ENCODE measurements at regions not wholly inside any gene's neighbourhood (a gene's known extent, or its start where the extent isn't known, plus 50 kb on each side); places are given as distances from the start of the nearest gene placed in this dataset.

DNA sequence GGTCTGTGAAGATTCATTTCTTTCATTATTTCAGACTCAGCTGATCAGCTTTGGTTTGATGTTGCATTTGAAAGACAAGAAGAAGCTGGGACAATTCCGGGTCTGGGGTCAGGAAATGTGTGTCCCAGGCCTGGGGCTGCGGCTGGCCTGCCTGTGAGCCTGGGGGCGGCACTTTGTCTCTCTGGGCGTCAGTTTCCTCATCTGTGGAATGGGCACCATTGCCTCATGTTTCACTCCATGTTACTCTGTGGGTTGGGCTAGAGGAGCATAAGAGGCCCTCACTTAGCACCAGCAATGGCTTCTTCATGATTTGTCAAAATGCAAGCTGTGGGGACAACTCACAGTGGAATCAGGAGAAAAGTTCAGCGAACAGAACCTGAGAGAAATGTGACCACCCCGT lies 570.1 kb downstream of the VRK1 start:
- DNase-seq, result no peak

GRCh38 chr14:97368049-97368448 lies 570.9 kb downstream of the VRK1 start:
- no peak for DNase-seq

DNA sequence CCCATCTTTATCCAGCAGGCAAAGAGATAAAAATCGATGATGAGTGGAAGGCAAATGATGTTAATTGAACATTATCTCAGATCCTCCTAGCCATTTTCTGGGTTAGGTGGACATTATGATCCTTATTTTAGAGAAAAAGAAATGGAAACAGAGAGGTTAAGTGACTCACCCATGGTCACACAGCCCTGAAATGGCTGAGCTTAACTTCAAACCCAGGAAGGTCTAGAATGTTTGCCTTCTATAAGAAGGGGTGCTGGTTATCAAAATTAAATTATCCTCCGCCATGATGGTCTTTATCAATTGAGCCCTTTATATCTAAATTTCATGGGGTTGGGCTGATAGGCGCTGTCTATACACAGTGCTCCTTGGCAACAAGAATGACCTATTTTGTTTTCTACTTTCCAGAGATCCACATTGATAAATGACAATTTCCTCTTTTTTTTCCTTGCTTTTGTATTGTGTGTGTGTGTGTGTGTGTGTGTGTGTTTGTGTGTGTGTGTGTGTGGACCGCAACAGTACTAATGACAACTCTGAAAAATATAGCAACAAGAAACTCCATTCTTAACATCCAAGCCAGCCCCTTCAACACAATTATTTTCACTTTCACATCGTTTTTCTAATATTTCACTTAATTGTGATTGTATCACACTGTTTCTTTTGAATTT lies 571.9 kb downstream of the VRK1 start:
- DNase-seq, result no peak

DNA sequence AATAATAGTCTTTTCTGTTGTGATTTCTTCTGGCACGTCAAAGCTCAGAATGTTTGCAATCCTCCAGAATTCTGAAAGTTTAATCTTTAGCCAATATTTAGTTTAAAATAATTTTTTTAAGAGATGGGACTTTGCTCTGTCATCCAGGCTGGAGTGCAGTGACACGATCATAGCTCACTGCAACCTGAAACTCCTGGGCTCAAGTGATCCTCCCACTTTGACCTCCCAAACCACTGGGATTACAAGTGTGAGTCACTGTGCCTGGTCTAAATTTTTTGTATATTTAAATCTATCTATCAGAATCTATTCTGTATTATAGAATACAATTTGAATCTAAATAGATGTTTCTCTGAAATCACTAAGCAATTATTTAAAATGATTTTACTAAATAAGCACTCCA lies 572.7 kb downstream of the VRK1 start:
- DNase-seq, result no peak

GRCh38 chr14:97376310-97376709 lies 579.1 kb downstream of the VRK1 start:
- DNase-seq, result no peak

DNA sequence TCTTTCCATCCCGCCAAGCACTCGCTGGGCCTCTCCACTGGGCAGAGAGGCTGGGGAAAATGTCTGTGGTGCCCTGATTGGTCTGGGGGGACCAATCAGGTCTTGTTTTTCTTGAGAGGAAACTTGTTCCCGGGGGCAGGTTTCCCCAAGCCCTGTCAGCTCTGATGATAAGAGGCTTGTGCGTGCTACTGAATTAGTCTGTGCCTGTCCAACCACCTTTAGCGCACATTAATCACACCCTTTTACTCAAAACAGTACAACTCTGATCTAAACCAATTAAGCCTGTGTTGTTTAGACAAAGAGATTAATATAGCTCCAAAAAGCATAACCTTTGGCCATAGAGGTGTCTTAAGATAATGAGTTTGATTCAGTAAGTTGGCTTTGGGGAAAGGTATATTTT lies 580.4 kb downstream of the VRK1 start:
- DNase-seq, result no peak

- DNase-seq, result no peak
Measured at GRCh38 chr14:97379091-97379531, 581.9 kb downstream of the VRK1 start.

GRCh38 chr14:97380539-97380941 lies 583.4 kb downstream of the VRK1 start:
- no peak for DNase-seq

DNA sequence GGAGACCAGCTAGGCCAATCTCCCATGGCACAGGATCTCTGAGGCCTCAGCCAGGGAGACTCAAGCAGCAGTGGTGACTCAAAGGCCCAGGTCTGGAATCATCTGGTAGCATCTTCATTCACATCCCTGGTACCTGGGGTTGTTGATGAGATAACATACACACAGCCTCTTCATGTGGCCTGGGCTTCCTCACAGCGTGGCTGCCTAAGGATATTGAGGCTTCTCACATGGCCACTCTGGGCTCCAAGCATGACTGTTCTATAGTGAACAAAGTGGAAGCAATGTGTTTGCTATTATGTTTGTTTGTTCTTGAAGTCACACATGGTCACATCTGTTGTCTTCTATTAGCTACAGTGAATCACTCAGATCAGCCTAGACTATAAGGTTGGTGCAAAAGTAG lies 584.1 kb downstream of the VRK1 start:
- DNase-seq, result no peak

- DNase-seq, result no peak
Measured at GRCh38 chr14:97382616-97383226, 585.5 kb downstream of the VRK1 start.

GRCh38 chr14:97385727-97386126 lies 588.5 kb downstream of the VRK1 start:
- no peak for DNase-seq

DNA sequence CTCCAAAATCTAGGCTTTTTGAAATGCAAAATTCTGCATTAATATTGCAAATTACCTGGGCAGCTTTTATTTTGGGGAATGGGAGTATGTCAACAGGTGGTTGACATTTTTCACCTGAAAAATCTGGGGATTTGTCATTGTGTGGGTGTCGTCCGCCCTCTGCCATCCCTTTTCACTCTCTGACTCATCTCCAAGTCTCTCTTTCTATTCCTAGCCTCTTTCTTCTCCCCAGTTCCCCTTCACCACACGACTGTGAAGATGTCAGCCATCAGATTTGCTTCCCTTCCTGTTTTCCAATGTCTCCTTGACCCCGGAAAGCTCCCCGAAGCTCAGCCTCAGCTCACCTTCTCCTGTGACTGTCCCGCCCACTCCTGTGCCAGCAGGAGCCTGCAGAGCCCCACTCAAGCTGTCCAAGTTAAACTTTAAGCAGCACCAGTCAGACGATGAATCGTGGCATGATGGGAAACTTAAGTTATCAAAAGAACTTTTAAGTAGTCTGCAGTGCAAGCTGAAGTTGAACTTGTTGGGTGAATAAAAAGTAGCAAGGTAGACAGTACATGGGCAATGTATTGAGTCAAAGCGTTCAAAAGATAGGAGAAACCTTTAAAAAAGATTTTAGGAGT lies 590.2 kb downstream of the VRK1 start:
- DNase-seq, result no peak

DNA sequence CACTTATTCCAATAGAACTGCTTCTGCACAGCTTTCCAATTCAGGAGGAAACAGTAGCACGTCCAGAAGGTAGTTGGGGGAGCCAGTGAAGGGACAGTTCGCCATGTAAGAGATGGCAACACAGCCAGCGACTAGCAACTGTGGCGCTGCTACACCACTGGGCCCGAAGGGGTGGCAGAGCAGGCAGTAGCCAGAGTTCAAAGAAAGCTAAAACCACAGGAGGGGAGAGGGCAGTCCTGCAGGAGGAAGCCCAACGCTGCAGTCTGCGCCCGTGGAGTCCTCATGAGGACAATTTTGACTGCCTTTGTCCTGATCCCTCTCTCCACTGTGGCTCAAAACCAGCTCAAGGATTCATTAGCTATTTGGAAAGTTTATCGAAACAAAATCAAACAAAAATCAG lies 591.2 kb downstream of the VRK1 start:
- no peak for DNase-seq

GRCh38 chr14:97390096-97390724 lies 593.0 kb downstream of the VRK1 start:
- DNase-seq, result no peak

DNA sequence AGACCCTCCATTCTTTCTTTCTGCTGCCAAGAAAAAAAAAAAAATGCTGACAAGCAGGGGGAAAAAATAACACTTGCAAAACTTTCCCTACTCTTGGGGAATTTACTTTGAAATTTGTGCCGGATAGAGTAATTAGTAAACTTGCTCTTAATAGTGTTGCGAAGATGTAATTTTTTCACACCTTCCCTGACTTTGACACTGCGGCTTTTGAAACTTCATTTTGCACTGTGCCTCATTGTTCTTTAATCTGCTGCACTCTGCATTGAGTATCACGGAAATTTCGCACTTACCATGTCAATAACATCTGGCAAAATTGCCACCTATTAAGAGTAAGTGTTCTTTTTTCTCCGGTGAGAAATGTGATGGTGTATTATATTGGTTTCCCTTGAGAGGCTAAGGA lies 596.1 kb downstream of the VRK1 start:
- DNase-seq, result no peak

DNA sequence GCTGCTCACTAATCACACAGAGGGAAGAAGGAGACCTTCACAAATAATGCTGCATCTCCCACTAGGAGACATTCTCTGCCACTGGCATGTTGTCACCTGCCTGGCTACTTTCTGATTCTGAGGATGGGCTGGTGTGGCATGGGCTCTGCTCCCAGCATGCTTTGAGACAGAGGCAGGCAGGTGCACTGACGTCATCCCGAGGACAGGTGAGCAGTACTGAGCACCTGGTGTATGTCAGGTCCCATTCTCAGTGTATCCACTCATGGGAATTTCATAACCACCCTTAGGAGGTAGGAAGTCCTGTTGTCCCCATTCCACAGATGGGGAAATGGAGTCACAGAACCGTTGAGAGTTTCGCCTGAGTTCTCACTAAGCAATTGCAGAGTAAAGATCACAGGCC lies 597.9 kb downstream of the VRK1 start:
- no peak for DNase-seq

DNA sequence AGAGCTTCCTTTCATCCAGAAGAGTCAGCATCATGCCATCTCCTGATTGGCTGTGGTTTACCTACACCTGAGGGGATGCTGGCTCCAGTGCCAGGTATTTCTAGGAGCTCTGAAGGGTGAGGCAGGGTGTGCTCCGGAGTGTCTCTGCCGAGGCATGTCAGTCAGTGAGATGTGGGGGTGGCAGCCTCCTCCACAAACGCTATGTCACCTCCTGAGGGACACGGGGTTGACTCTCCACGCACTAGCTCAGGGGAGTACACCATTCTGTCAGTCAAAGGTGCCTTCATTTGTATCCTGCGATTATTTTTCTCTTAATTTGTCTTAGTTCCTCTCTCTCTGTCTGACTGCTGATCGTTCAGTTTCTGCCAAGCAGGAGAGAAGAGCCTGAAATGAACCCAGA lies 604.5 kb downstream of the VRK1 start:
- no peak for DNase-seq

DNA sequence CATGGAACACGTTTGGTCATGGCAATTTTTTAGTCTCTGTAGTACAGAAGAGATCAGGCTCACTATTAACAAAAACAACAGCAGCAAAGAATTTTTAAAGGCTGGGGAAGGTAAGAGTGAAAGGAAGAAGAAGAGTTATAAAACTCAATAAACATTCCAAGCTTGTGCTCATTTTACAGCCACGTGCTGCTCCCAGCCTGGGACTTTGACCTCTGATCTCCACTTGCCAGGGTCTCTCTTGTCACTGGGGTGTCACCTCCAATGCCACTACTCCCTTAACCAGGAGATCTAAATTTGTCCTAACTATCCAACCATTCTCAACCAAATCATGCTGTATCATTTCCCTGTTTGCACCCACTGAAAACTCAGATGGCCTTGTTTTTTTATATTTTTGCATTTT lies 605.1 kb downstream of the VRK1 start:
- no peak for DNase-seq

GRCh38 chr14:97407701-97408407 lies 610.7 kb downstream of the VRK1 start:
- no peak for DNase-seq

GRCh38 chr14:97408503-97408902 lies 611.3 kb downstream of the VRK1 start:
- DNase-seq, result no peak

- no peak for DNase-seq
Measured at GRCh38 chr14:97408937-97409815, 612.0 kb downstream of the VRK1 start.
